Testis (tissue), 2 donors: ENCODE measurements at regions not wholly inside any gene's neighbourhood (a gene's known extent, or its start where the extent isn't known, plus 50 kb on each side); places are given as distances from the start of the nearest gene placed in this dataset.

ENCODE experiments used
- POLR2A ChIP-seq: fragments of 450-650 bp; IDR thresholded peaks from one replicate; pipeline ENCODE4 v1.6.1; 2017; ENCODE audit warnings: antibody characterized with exemption, mild to moderate bottlenecking, moderate library complexity
- TF ChIP-seq, protein P1 (sequence below), 3 experiments: fragments of 450-650 bp in 2 of 3; fragments of 200-600 bp in 1 of 3; sonication (generic) in 1 of 3; IDR thresholded peaks; one replicate each; pipeline ENCODE4 v1.5.1; 2016 to 2019; ENCODE audit warnings: antibody characterized with exemption in 3 of 3, mild to moderate bottlenecking in 2 of 3, moderate library complexity in 1 of 3

DNA sequence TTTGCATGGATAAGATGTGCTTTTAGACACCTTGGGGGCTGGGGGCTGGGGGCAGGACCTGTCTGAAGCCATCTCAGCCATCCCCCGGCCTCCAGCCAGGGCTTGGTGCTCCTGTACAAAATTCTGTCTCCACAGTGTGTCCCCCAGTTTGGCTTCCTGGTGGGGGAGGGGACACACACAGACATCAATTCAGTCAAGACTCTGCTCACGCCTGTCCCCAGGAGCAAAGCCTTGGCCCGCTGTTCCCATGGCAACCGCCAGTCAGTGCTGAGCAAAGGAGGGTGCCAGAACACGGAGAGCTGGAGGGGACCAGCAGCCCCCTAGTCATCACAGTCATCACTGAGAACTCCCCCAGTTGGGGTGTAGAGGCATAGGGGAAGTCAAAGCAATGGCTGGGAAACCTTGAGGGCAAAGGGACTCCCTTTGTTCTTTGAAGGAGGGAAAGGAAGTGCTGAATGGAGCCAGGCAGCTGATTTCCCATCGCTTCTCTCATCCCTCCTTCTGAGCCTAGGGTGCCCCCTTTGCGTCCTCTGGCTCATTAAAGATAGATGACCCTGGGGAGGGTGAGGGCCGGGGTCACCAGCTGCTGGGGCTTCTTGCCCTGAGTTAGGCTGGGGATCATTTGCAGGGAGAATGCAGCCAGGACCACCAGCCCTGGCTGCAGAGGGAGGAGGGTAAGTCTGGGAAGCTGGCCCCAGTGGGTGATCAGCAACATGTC is 134.9 kb upstream of the IPO9 start:
- TF ChIP-seq POLR2A = no peak
- TF ChIP-seq, protein P1, sequence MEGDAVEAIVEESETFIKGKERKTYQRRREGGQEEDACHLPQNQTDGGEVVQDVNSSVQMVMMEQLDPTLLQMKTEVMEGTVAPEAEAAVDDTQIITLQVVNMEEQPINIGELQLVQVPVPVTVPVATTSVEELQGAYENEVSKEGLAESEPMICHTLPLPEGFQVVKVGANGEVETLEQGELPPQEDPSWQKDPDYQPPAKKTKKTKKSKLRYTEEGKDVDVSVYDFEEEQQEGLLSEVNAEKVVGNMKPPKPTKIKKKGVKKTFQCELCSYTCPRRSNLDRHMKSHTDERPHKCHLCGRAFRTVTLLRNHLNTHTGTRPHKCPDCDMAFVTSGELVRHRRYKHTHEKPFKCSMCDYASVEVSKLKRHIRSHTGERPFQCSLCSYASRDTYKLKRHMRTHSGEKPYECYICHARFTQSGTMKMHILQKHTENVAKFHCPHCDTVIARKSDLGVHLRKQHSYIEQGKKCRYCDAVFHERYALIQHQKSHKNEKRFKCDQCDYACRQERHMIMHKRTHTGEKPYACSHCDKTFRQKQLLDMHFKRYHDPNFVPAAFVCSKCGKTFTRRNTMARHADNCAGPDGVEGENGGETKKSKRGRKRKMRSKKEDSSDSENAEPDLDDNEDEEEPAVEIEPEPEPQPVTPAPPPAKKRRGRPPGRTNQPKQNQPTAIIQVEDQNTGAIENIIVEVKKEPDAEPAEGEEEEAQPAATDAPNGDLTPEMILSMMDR (IDR thresholded peaks at IDR 0.05) = no peak
